ENCODE measurements at regions not wholly inside any gene's neighbourhood (a gene's known extent, or its start where the extent isn't known, plus 50 kb on each side); places are given as distances from the start of the nearest gene placed in this dataset.

- DNase-seq = no peak
Measured at GRCh38 chr1:200248541-200248940, 161.3 kb downstream of the ZNF281 start.

- DNase-seq = no peak
Measured at GRCh38 chr1:200247518-200247917, 162.3 kb downstream of the ZNF281 start.

DNA sequence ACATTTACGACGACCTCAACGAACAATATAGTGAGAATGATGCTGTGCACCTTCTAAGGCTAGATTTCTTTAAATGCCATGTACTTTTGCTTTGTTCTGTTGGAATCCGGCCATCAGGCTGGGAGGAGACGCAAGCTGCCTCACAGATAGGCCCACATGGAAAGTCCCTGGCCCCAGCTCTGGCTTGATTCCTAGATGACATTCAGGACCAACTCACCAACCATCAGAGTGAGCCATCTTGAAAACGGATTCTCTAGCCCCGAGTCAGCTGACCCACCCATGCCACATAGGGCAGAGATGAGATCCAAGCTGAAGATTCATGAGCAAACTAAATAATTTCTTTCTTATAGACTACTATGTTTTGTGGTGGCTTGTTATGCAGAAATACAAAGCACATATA, 164.4 kb downstream of the ZNF281 start:
- no peak for DNase-seq

- DNase-seq = no peak
Measured at GRCh38 chr1:200243042-200243437, 166.8 kb downstream of the ZNF281 start.

DNA sequence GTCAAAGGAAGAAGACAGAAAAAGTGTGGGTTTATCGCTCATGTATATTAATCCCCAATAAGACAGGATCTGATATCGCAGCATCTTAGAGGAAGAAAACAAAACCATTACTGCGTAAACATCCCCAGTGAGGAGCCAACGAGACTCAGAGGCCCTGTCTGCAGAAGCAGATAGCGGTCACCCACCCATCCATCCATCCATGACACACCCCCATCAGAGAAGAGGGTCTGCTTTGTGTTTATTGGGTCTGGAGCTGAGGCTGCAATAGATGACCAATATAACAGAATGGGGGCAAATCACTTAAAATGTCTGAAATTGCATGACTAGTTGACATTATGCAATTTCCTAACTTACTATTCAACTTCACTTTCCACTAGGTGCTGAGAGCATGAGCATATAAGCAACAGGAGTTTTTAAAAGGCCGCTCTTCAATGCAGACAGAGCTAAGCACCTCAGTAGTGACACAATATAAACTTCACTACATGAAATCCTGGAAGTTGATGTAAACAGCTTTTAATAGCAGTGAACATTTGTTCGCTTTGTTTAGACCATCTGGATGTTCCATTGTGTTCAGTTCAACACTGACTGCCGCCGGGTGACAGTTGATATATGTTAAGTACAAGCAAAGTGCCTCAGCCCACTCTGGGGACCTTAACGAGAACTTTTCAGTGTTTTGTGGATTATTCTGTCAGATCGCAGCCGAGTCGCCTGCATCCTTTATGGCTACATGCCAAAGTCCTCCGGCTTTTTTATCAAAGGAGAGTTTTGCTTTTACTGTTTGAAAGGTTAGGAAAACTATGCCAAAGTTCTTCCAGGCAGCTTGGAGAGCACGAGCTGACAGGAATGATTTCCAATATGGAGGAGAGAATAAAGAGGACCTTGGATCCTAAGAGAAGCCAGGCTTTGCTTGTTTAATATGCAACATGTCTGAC, 167.5 kb downstream of the ZNF281 start:
- DNase-seq = no peak

GRCh38 chr1:200240656-200241055, 169.2 kb downstream of the ZNF281 start:
- peak; percentile 41 to 52 (median 49) for DNase-seq

DNA sequence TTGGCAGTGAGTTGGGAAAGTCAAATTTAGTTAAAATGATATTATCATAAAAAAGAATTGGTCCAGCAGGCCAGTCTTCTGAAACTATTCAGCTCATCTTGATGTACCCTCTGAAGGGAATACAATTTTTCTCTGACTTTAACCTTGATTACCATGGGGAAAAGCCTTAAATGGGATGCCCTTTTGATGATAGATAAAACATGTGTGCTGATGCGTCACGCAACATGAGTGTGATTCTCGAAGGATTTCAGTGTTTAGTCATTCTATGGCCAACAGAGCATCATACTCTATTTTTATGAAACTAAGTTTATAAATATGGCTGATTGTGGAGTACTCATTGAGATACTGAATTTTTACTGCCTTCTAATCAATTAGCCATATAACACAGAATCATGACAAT, 171.5 kb downstream of the ZNF281 start:
- no peak for DNase-seq

DNA sequence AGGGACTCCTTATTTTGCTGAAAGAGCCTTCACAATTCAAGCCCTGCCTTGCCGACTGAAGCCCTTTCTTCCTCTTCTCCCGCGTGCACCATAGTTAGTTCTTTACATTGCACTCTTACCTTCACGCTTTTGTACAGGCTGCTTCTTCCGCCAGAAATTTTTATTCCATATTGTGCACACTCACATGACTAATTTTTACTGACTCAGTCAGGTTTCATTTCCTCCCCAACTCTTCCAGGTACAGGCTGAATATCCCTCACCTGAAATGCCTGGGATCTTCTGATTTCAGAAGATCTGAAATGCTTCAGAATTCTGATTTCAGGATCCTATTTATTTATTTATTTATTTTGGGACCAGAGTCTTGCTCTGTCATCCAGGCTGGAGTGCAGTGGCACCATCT, 172.8 kb downstream of the ZNF281 start:
- DNase-seq = no peak

- no peak for DNase-seq
Measured at GRCh38 chr1:200234938-200235337, 174.9 kb downstream of the ZNF281 start.

DNA sequence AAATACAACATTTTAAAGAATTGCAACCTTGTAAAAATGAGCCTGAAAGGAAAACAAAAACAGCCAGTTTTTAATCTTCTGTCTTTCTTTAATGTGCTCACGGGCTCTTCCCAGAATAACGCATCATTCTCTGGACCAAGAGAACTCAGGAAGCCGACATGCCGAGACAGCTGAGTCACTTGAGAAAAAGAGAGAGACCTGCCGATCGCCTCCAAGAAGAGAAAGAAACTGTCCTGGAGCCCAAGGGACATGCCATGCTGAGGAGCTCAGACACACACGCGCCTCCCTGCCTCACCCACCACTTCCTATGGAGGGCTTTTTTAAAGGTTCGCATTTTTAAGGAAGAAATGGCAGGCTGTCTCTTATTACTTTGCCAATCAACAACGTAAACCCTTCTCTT, 176.4 kb downstream of the ZNF281 start:
- DNase-seq = peak; percentile 32 to 51 (median 37)

DNA sequence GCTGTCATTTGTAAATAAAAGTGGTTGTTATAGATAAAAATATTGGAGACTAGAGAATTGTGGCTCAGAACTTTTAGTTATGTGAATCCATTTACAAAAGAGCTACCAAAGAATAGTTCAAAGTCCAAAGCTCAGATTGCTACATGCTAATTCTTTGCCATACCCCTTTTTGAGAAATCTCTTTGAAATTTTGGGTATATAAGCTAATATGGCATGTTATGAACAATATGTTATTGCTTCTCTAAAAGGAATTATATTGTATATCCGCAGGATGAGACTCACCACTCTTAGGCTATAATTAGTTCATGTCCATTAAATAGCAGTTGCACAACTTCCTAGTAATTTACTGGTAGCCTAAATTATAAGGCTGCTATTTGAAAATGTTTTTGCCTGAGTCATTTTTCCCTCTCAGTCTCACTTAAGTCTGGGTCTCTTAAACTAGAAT, 178.0 kb downstream of the ZNF281 start:
- DNase-seq = peak in 2 of 3 donors; percentile 26 to 52

DNA sequence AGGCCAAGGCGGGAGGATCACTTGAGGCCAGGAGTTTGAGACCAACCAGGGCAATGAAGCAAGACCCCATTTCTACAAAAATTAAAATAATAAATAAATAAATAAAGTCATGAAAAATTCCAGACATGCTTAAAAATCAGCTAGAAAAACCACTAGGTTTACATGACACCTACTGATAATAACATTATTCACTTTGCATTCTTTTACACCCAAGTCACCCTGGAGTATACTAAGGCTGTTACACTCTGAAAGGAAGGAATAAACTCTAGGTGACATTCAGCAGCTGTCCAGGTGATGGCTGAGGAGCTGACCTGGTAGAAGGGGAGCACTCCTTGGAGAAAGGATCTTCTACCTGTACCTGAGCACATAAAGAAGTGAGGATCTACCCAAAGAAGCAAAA, 179.2 kb downstream of the ZNF281 start:
- no peak for DNase-seq

DNA sequence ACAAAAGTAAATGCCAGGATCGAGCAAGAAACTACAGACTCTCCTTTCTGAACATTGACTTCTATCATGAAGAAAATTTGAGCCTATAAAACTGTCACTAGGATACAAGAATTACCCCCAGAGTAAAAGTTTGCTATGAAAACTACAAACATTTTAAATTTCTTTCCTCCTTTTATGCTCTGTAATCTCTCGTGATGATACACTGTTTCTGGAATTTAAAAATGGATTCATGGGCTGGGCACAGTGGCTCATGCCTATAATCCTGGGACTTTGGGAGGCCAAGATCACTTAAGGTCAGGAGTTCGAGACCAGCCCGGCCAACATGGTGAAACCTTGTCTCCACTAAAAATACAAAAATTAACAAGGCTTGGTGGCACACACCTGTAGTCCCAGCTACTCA, 181.3 kb downstream of the ZNF281 start:
- no peak for DNase-seq

DNA sequence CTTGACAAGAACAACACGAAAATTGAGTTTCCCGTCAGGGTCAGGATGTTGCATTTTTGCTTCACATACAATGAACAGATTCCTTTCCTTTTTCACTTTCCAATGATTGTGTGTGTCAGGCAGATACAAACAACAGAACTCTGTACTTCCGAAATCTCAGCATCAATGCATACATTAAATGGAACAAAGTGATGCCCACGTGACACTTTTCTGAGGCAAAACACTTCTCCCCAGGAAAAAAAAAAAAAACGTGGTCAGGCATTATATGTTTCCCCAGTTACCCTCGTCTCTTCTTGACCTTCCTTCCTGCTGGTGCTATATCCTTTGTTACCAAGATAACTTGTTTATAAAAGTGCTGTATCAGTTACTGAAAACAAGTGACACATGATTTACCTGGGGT, 181.8 kb downstream of the ZNF281 start:
- no peak for DNase-seq
